ENCODE measurements at regions not wholly inside any gene's neighbourhood (a gene's known extent, or its start where the extent isn't known, plus 50 kb on each side); places are given as distances from the start of the nearest gene placed in this dataset.

DNA sequence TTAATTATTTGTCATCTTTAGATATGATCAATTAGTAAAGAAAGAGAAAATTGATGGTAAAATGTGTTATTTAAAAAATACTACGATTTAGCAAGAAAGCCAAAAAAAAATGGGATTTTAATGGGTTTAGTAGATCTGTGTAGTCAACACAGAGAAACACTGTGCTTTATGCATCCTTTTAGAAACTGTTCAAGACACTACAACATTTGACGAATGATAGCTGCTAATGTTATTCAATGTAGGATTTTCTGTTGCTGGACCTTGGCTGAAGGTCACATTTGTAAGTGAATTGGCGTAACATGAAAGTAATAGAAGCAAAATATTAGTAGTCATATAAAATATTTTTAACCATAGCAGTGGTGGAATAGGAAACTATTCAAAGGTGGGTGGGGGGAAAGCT lies 1293.9 kb downstream of the NCAM2 start:
- Histone ChIP-seq H3K36me3 (ENCODE audit: low read length) (no peaks in the 10 kb centered on the region), H3K9ac (ENCODE audit: low read length) (no peak overlapping the region), H3K4me3 (ENCODE audit: insufficient read depth, low read length, poor library complexity, severe bottlenecking) (no peak overlapping the region), H3F3A (ENCODE audit: insufficient read depth) (no peaks in the 10 kb centered on the region), H3K4me2 (ENCODE audit: low read depth, low read length, poor library complexity, severe bottlenecking) (no peak overlapping the region), H2AFZ (ENCODE audit: low read depth, low read length, severe bottlenecking) (no peak overlapping the region), H4K20me1 (ENCODE audit: low read depth, low read length) (no peaks in the 10 kb centered on the region), H3K9me2 (replicated peaks; ENCODE audit: insufficient read depth, low read length) (no peaks in the 10 kb centered on the region), H3K27ac (ENCODE audit: low read depth, low read length) (no peak overlapping the region), H3K27me3 (ENCODE audit: low read length) (no peaks in the 10 kb centered on the region), H3K79me2 (ENCODE audit: insufficient read depth, low read length) (no peaks in the 10 kb centered on the region), H3K9me3 (ENCODE audit: insufficient read depth, low read length) (no peaks in the 10 kb centered on the region)
- TF ChIP-seq, protein P1, sequence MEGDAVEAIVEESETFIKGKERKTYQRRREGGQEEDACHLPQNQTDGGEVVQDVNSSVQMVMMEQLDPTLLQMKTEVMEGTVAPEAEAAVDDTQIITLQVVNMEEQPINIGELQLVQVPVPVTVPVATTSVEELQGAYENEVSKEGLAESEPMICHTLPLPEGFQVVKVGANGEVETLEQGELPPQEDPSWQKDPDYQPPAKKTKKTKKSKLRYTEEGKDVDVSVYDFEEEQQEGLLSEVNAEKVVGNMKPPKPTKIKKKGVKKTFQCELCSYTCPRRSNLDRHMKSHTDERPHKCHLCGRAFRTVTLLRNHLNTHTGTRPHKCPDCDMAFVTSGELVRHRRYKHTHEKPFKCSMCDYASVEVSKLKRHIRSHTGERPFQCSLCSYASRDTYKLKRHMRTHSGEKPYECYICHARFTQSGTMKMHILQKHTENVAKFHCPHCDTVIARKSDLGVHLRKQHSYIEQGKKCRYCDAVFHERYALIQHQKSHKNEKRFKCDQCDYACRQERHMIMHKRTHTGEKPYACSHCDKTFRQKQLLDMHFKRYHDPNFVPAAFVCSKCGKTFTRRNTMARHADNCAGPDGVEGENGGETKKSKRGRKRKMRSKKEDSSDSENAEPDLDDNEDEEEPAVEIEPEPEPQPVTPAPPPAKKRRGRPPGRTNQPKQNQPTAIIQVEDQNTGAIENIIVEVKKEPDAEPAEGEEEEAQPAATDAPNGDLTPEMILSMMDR (IDR thresholded peaks at IDR 0.05; ENCODE audit: insufficient read depth, low read length, poor library complexity, severe bottlenecking), result no peak
- TF ChIP-seq EZH2phosphoT487 (conservative IDR thresholded peaks at IDR 0.05; ENCODE audit: low read length), result no peak

DNA sequence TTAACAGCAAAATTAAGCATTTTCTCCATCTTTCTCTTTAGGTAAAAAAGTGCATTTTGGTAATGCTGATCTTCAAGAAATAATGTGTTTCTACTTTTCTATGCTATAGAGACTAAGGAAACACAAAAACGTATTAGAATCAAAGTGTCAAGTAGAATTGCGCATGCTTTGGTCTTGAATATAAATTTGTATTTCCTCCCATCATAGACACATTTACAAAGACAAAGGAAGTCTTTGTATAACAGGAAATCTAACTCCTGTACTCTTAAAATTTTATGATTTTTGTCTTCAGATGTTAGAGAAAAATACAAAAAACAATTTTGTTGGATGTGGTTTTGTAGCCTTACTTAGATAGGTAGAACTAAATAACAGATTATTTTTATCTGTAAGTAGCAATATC lies 1299.4 kb downstream of the NCAM2 start:
- Histone ChIP-seq H3K36me3 (ENCODE audit: low read length) (no peaks in the 10 kb centered on the region), H3K4me3 (ENCODE audit: insufficient read depth, low read length, poor library complexity, severe bottlenecking) (no peak overlapping the region), H3K27ac (ENCODE audit: low read depth, low read length) (no peak overlapping the region), H3K9me2 (replicated peaks; ENCODE audit: insufficient read depth, low read length) (no peaks in the 10 kb centered on the region), H3K4me2 (ENCODE audit: low read depth, low read length, poor library complexity, severe bottlenecking) (no peak overlapping the region), H2AFZ (ENCODE audit: low read depth, low read length, severe bottlenecking) (no peak overlapping the region), H3K9me3 (ENCODE audit: insufficient read depth, low read length) (no peaks in the 10 kb centered on the region), H3K79me2 (ENCODE audit: insufficient read depth, low read length) (no peaks in the 10 kb centered on the region), H3K27me3 (ENCODE audit: low read length) (no peaks in the 10 kb centered on the region), H3K9ac (ENCODE audit: low read length) (no peak overlapping the region), H4K20me1 (ENCODE audit: low read depth, low read length) (no peaks in the 10 kb centered on the region), H3F3A (ENCODE audit: insufficient read depth) (no peaks in the 10 kb centered on the region)
- TF ChIP-seq, protein P1 (IDR thresholded peaks at IDR 0.05; ENCODE audit: insufficient read depth, low read length, poor library complexity, severe bottlenecking), result no peak
- no peak for TF ChIP-seq EZH2phosphoT487 (conservative IDR thresholded peaks at IDR 0.05; ENCODE audit: low read length)

DNA sequence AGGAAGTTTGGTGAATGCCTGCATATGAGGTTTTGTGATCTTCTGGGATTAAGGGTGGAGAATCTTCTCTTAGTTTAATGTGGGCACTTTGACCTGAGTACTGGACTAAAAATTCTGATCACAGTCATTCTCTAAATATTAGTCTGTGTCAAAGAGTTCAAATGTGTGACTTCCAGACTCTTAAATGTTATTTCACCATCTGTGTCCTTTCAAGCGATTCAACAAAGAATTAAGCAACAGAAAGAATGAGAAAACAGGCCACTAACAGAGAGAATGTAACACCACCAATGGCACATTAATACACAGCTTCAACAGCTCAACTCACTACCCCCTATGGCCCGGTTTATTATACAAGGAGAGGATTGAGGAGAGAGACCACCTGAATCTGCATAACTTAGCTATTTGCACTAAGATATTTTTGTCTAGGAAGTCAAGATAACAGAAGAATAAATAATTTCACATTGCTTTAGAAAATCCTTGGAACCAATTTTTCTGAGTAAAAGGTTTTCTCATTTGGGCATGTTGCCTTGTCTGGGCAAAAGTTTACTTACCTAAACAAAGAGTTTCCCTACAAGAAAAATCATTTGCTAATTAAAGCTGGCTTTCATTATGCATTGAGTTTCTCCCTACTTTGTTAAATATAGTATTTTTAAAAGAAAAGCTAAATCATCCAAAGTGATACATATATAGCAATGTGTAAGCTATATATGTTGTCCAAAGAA lies 1313.7 kb downstream of the NCAM2 start:
- no peaks in the 10 kb centered on the region for H3K36me3 ChIP-seq (ENCODE audit: low read length)
- H3K27me3 ChIP-seq (ENCODE audit: low read length), result no peaks in the 10 kb centered on the region
- H3F3A ChIP-seq (ENCODE audit: insufficient read depth), result no peaks in the 10 kb centered on the region
- H3K9me3 ChIP-seq (ENCODE audit: insufficient read depth, low read length), result peaks cover 12% of the 10 kb centered on the region; the same call in 1 of the 2 replicates
- TF ChIP-seq, protein P1 (IDR thresholded peaks at IDR 0.05; ENCODE audit: insufficient read depth, low read length, poor library complexity, severe bottlenecking), result no peak
- TF ChIP-seq EZH2phosphoT487 (conservative IDR thresholded peaks at IDR 0.05; ENCODE audit: low read length), result no peak
- no peak overlapping the region for H3K27ac ChIP-seq (ENCODE audit: low read depth, low read length)
- no peak overlapping the region for H3K4me3 ChIP-seq (ENCODE audit: insufficient read depth, low read length, poor library complexity, severe bottlenecking)
- H2AFZ ChIP-seq (ENCODE audit: low read depth, low read length, severe bottlenecking), result no peak overlapping the region
- no peaks in the 10 kb centered on the region for H3K9me2 ChIP-seq (replicated peaks; ENCODE audit: insufficient read depth, low read length)
- no peak overlapping the region for H3K4me2 ChIP-seq (ENCODE audit: low read depth, low read length, poor library complexity, severe bottlenecking)
- H4K20me1 ChIP-seq (ENCODE audit: low read depth, low read length), result no peaks in the 10 kb centered on the region
- no peak overlapping the region for H3K9ac ChIP-seq (ENCODE audit: low read length)
- no peaks in the 10 kb centered on the region for H3K79me2 ChIP-seq (ENCODE audit: insufficient read depth, low read length)
